Keratinocyte (primary cell): ENCODE measurements at regions not wholly inside any gene's neighbourhood (a gene's known extent, or its start where the extent isn't known, plus 50 kb on each side); places are given as distances from the start of the nearest gene placed in this dataset.

ENCODE experiments used
- DNase-seq: peaks from one replicate; pipeline ENCODE4 v3.0.0-alpha.2; 2011; ENCODE audit warnings: low read depth, missing footprints, low spot score
- FAIRE-seq: peaks from 2 replicates; lab custom pipeline; 2011; peaks lifted over from hg19 to GRCh38; lab: Jason Lieb, UNC
- H2AFZ ChIP-seq: 2 replicates; pipeline ENCODE4 v1.6.0; 2012; ENCODE audit warnings: low read length, control low read depth, inconsistent platforms; ENCODE audit not compliant: control insufficient read depth
- H3K27ac ChIP-seq: 2 replicates; pipeline ENCODE4 v1.5.1; 2011; ENCODE audit warnings: low read length; ENCODE audit not compliant: control insufficient read depth, insufficient read depth
- H3K27me3 ChIP-seq: 3 replicates; pipeline ENCODE4 v1.6.0; 2011; ENCODE audit warnings: low read length; ENCODE audit not compliant: control insufficient read depth, insufficient read depth; ENCODE audit errors: extremely low read depth
- H3K36me3 ChIP-seq, 2 experiments: 2 replicates in 1 of 2; 3 replicates in 1 of 2; pipeline ENCODE4 v1.5.1; 2011; ENCODE audit warnings: low read length in 2 of 2, mild to moderate bottlenecking in 1 of 2; ENCODE audit not compliant: control insufficient read depth in 2 of 2, insufficient read depth in 2 of 2; ENCODE audit errors: extremely low read depth in 1 of 2
- H3K4me1 ChIP-seq: 3 replicates; pipeline ENCODE4 v1.5.1; 2011; ENCODE audit warnings: low read length; ENCODE audit not compliant: control insufficient read depth, insufficient read depth; ENCODE audit errors: extremely low read depth
- H3K4me2 ChIP-seq: 3 replicates; pipeline ENCODE4 v1.6.0; 2011; ENCODE audit warnings: low read depth, low read length; ENCODE audit not compliant: control insufficient read depth, insufficient read depth; ENCODE audit errors: extremely low read depth
- H3K4me3 ChIP-seq, 3 experiments: fragments of 200-600 bp in 1 of 3; sonication (generic) in 1 of 3; 2 replicates in 2 of 3; 3 replicates in 1 of 3; pipeline ENCODE4 v1.5.1; 2011 to 2016; ENCODE audit warnings: low read length in 3 of 3, mild to moderate bottlenecking in 3 of 3, control low read depth in 2 of 3, inconsistent platforms in 1 of 3, low read depth in 1 of 3, mixed read lengths in 1 of 3, mixed run types in 1 of 3, moderate library complexity in 1 of 3; ENCODE audit not compliant: control insufficient read depth in 2 of 3, insufficient read depth in 2 of 3; ENCODE audit errors: extremely low read depth in 1 of 3
- H3K79me2 ChIP-seq: 2 replicates; pipeline ENCODE4 v1.6.0; 2012; ENCODE audit warnings: low read length; ENCODE audit not compliant: control insufficient read depth, insufficient read depth
- H3K9ac ChIP-seq: 3 replicates; pipeline ENCODE4 v1.6.0; 2011; ENCODE audit warnings: low read length; ENCODE audit not compliant: control insufficient read depth, insufficient read depth; ENCODE audit errors: extremely low read depth
- H3K9me1 ChIP-seq: 3 replicates; pipeline ENCODE4 v1.6.0; 2011; ENCODE audit warnings: low read length; ENCODE audit not compliant: control insufficient read depth, insufficient read depth; ENCODE audit errors: extremely low read depth
- H3K9me3 ChIP-seq: 2 replicates; pipeline ENCODE4 v1.5.1; 2012; ENCODE audit warnings: low read depth, low read length; ENCODE audit not compliant: control insufficient read depth
- H4K20me1 ChIP-seq: 3 replicates; pipeline ENCODE4 v1.6.0; 2011; ENCODE audit warnings: low read length; ENCODE audit not compliant: control insufficient read depth, insufficient read depth; ENCODE audit errors: extremely low read depth
- EZH2 ChIP-seq: IDR thresholded peaks from one replicate; pipeline ENCODE4 v1.6.1; 2012; ENCODE audit warnings: inconsistent platforms, mild to moderate bottlenecking, low read length, moderate library complexity
- dilution Hi-C: fragments of 300-500 bp; cut with MboI; formaldehyde crosslinking; loops from one replicate; pipeline ENCODE4 v1.7.0; 2020; ENCODE audit warnings: low sequenced_read_pairs; ENCODE audit not compliant: extremely low pct_ligation_motif_present
- TF ChIP-seq, protein P1 (sequence below), 3 experiments: IDR thresholded peaks in 1 of 3; conservative IDR thresholded peaks in 1 of 3; optimal IDR thresholded peaks in 1 of 3; 2 replicates in 2 of 3; 3 replicates in 1 of 3; pipeline versions ENCODE3 to v1.5.1; 2011; ENCODE audit warnings: low read length in 3 of 3, mild to moderate bottlenecking in 3 of 3, moderate library complexity in 2 of 3, control low read depth in 1 of 3, inconsistent platforms in 1 of 3; ENCODE audit not compliant: insufficient read depth in 2 of 3; ENCODE audit errors: extremely low read depth in 1 of 3

DNA sequence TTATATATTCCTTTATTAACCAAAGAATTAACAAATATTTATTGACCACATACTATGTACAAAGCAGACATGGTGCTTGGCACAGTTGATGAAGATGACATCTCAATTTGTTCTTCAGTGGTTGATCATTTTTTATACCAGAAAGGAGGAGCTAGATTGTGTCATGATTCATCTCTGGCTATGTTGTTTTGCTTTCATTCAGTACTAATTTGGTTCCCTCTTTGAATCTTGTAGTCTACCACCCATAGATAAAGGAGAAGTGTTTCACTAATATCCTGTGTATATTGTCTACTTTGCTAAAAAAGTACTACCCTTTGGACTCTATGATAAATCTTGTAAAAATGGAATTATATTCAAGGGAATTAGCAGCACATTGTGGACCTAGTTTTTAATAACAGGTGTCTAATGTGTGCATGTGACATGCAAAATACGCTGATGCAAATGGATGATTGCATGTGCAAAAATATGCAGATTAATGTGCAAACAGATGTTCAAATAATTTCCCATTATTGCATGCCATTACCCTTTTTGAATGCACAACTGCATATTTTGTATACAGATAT lies 313.2 kb upstream of the ZEB2 start:
- H3K27me3 ChIP-seq = no peaks in the 10 kb centered on the region
- no peaks in the 10 kb centered on the region for H3K9me1 ChIP-seq
- dilution Hi-C loops = no loop called here
- H3K36me3 ChIP-seq = no peaks in the 10 kb centered on the region
- H3K27ac ChIP-seq = no peak overlapping the region
- FAIRE-seq = peak; percentile 34
- H3K9me3 ChIP-seq = no peaks in the 10 kb centered on the region
- no peaks in the 10 kb centered on the region for H4K20me1 ChIP-seq
- H3K4me1 ChIP-seq = peaks cover 16% of the 10 kb centered on the region
- DNase-seq = no peak
- no peaks in the 10 kb centered on the region for H3K79me2 ChIP-seq
- no peak overlapping the region for H3K9ac ChIP-seq
- H3K4me3 ChIP-seq = no peak overlapping the region
- TF ChIP-seq, protein P1, sequence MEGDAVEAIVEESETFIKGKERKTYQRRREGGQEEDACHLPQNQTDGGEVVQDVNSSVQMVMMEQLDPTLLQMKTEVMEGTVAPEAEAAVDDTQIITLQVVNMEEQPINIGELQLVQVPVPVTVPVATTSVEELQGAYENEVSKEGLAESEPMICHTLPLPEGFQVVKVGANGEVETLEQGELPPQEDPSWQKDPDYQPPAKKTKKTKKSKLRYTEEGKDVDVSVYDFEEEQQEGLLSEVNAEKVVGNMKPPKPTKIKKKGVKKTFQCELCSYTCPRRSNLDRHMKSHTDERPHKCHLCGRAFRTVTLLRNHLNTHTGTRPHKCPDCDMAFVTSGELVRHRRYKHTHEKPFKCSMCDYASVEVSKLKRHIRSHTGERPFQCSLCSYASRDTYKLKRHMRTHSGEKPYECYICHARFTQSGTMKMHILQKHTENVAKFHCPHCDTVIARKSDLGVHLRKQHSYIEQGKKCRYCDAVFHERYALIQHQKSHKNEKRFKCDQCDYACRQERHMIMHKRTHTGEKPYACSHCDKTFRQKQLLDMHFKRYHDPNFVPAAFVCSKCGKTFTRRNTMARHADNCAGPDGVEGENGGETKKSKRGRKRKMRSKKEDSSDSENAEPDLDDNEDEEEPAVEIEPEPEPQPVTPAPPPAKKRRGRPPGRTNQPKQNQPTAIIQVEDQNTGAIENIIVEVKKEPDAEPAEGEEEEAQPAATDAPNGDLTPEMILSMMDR (optimal IDR thresholded peaks at IDR 0.05 in 1 of 3, IDR thresholded peaks at IDR 0.05 in 1 of 3, conservative IDR thresholded peaks at IDR 0.05 in 1 of 3; ENCODE audit: extremely low read depth in 1 of 3, insufficient read depth in 2 of 3, low read length in 3 of 3) = no peak
- TF ChIP-seq EZH2 = no peak
- H3K4me2 ChIP-seq = no peak overlapping the region
- H2AFZ ChIP-seq = no peak overlapping the region

DNA sequence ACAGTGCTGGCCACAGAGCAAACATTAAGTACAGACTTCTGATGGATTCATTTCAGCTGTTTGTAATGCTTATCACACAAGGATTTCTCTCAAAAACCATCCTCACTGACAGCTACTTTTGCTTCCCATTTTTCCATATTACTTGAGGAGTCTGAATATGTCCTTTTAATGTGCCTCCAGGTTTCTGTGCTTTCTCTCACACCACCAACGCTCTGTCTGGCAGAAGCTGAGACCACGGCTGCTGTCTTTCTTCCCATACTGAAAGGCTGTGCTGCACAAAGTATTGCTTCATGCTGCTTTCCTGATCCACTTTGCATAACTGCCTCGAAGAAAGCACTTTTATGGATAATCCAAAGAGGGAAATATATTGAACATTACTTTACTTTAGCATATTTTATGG lies 312.1 kb upstream of the ZEB2 start:
- Histone ChIP-seq H3K27ac (no peak overlapping the region), H3K36me3 (no peaks in the 10 kb centered on the region), H4K20me1 (no peaks in the 10 kb centered on the region), H3K27me3 (no peaks in the 10 kb centered on the region), H3K9me1 (no peaks in the 10 kb centered on the region), H2AFZ (no peak overlapping the region), H3K9ac (no peak overlapping the region), H3K4me2 (no peak overlapping the region), H3K9me3 (no peaks in the 10 kb centered on the region), H3K79me2 (no peaks in the 10 kb centered on the region), H3K4me3 (no peak overlapping the region), H3K4me1 (peaks cover 16% of the 10 kb centered on the region)
- TF ChIP-seq, protein P1 (optimal IDR thresholded peaks at IDR 0.05 in 1 of 3, IDR thresholded peaks at IDR 0.05 in 1 of 3, conservative IDR thresholded peaks at IDR 0.05 in 1 of 3; ENCODE audit: extremely low read depth in 1 of 3, insufficient read depth in 2 of 3, low read length in 3 of 3) = no peak
- no peak for TF ChIP-seq EZH2
- dilution Hi-C loops = no loop called here
- DNase-seq = no peak
- FAIRE-seq = no peak
